NCI-H2227 treated with DMSO at 0.1 percent for 48 hours (cell line): ENCODE measurements at regions not wholly inside any gene's neighbourhood (a gene's known extent, or its start where the extent isn't known, plus 50 kb on each side); places are given as distances from the start of the nearest gene placed in this dataset.
"Not testable (repeated sequence)": the region's sequence is repeated elsewhere in the genome, so short reads cannot be mapped to it uniquely, and the experiment has no call there.

Experiments used
- DNase-seq: peaks from one replicate; lab custom pipeline; 2025; lab: John Stamatoyannopoulos, UW

- DNase-seq = no peak
Observed at GRCh38 chr5:66234241-66234640, 90.1 kb downstream of the SREK1 start.

GRCh38 chr5:66238435-66238834, 94.3 kb downstream of the SREK1 start:
- DNase-seq = no peak

GRCh38 chr5:66239034-66239433, 94.9 kb downstream of the SREK1 start:
- no peak for DNase-seq

- DNase-seq = no peak
Observed at GRCh38 chr5:66241136-66241825, 97.2 kb downstream of the SREK1 start.

GRCh38 chr5:66242050-66242715, 98.1 kb downstream of the SREK1 start:
- no peak for DNase-seq

- DNase-seq = no peak
Observed at GRCh38 chr5:66246608-66247007, 102.5 kb downstream of the SREK1 start.

GRCh38 chr5:66247176-66247960, 103.3 kb downstream of the SREK1 start:
- DNase-seq = no peak

- DNase-seq = no peak
Observed at GRCh38 chr5:66248874-66249273, 104.8 kb downstream of the SREK1 start.

GRCh38 chr5:66249920-66250319, 105.8 kb downstream of the SREK1 start:
- DNase-seq = no peak

GRCh38 chr5:66252849-66253248, 108.7 kb downstream of the SREK1 start:
- DNase-seq = no peak

- DNase-seq = no peak
Observed at GRCh38 chr5:66255714-66256113, 111.6 kb downstream of the SREK1 start.

- DNase-seq = peak; percentile 5
Observed at GRCh38 chr5:66273121-66273520, 129.0 kb downstream of the SREK1 start.

GRCh38 chr5:66276986-66277385, 132.9 kb downstream of the SREK1 start:
- DNase-seq = no peak

GRCh38 chr5:66277981-66278380, 133.9 kb downstream of the SREK1 start:
- no peak for DNase-seq

- DNase-seq = no peak
Observed at GRCh38 chr5:66281294-66281693, 137.2 kb downstream of the SREK1 start.

- DNase-seq = no peak
Observed at GRCh38 chr5:66284588-66285342, 140.7 kb downstream of the SREK1 start.

GRCh38 chr5:66285343-66285922, 141.3 kb downstream of the SREK1 start:
- no peak for DNase-seq

GRCh38 chr5:66291771-66292170, 147.7 kb downstream of the SREK1 start:
- no peak for DNase-seq

- DNase-seq = not testable (repeated sequence)
Observed at GRCh38 chr5:66293851-66294250, 149.8 kb downstream of the SREK1 start.

GRCh38 chr5:66299463-66299862, 155.4 kb downstream of the SREK1 start:
- DNase-seq = no peak

GRCh38 chr5:66302344-66302743, 158.2 kb downstream of the SREK1 start:
- DNase-seq = no peak
